GM12865 (cell line): ENCODE measurements at regions not wholly inside any gene's neighbourhood (a gene's known extent, or its start where the extent isn't known, plus 50 kb on each side); places are given as distances from the start of the nearest gene placed in this dataset.
"Not testable (repeated sequence)": the region's sequence is repeated elsewhere in the genome, so short reads cannot be mapped to it uniquely, and the experiment has no call there.

Source experiments
- DNase-seq: peaks from one replicate; pipeline ENCODE4 v3.0.0; 2010; ENCODE audit warnings: low read depth
- H3K4me3 ChIP-seq: 2 replicates; pipeline ENCODE4 v1.5.1; 2011; ENCODE audit warnings: mild to moderate bottlenecking, low read depth, low read length, control low read depth
- TF ChIP-seq, protein P1 (sequence below): IDR thresholded peaks from 2 replicates; pipeline ENCODE4 v1.5.1; 2011; ENCODE audit warnings: low read length, control low read depth, low read depth, inconsistent platforms; ENCODE audit not compliant: insufficient read depth; ENCODE audit errors: missing control alignments

DNA sequence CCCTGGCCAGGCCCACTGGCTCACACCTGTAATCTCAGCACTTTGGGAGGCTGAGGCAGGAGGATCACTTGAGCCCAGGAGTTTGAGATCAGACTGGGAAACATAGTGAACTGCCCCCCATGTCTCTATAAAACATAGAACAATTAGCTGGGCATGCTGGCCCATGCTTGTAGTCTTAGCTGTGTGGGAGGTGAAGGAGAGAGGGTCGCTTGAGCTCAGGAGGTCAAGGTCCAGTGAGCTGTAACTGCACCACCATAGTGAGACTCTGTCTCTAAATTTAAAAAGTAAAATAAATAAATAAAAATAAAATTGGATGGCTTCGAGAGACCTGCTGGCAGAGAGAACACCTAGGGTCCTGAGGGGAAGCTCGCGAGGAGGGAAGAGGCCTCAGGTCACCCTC, 69.9 kb upstream of the PARD3 start:
- TF ChIP-seq, protein P1, sequence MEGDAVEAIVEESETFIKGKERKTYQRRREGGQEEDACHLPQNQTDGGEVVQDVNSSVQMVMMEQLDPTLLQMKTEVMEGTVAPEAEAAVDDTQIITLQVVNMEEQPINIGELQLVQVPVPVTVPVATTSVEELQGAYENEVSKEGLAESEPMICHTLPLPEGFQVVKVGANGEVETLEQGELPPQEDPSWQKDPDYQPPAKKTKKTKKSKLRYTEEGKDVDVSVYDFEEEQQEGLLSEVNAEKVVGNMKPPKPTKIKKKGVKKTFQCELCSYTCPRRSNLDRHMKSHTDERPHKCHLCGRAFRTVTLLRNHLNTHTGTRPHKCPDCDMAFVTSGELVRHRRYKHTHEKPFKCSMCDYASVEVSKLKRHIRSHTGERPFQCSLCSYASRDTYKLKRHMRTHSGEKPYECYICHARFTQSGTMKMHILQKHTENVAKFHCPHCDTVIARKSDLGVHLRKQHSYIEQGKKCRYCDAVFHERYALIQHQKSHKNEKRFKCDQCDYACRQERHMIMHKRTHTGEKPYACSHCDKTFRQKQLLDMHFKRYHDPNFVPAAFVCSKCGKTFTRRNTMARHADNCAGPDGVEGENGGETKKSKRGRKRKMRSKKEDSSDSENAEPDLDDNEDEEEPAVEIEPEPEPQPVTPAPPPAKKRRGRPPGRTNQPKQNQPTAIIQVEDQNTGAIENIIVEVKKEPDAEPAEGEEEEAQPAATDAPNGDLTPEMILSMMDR = no peak
- H3K4me3 ChIP-seq = no peak overlapping the region

DNA sequence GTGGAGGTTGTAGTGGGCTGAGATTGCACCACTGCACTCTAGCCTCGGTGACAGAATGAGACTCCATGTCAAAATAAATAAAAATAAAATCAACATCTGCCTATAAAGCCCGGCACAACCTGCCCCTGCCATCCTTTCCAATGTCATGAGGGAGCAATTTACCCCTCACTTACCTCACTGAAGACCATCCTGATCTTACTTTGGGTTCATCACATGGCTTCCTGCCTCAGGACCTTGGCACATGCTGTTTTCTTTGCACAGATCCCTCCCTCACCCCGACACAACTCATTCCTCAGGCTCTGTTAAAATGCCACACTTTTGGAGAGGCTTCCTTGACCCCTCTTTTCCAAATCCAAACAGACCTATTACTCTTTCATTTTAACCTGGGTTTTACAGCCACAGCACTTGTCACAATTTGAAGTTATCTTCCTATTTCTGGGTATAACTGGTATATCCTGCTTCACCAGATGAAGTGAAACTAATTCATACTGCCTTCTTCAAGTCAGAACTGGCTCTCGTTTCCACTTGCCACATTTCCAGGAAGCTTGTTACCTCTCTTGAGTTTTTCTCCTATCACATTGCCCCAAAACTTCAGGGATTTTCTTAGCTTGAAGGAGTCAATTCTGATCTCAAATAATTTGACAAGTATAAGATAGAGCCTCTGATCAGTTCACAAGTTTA, 69.3 kb upstream of the PARD3 start:
- TF ChIP-seq, protein P1 = no peak
- DNase-seq = peak; percentile 12
- no peak overlapping the region for H3K4me3 ChIP-seq

More for the DNA sequence above, 69.9 kb upstream of the PARD3 start:
- no peak for DNase-seq

DNA sequence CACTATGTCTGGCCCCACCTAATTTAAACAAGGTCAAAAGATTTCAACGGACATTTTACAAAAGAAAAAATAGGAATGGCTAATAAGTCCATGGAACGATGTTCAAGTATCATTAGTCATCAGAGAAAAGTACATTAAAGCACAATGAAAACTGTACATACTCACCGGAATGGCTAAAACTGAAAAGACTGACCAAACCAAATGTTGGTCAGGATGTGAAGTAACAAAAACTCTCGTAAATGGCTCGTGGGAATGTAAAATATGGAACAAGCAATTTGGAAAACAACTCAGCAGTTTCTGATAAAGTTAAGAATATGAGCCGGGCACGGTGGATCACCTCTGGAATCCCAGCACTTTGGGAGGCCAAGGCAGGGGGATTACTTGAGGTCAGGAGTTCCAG, 65.7 kb upstream of the PARD3 start:
- H3K4me3 ChIP-seq = no peak overlapping the region
- TF ChIP-seq, protein P1 = no peak
- no peak for DNase-seq

DNA sequence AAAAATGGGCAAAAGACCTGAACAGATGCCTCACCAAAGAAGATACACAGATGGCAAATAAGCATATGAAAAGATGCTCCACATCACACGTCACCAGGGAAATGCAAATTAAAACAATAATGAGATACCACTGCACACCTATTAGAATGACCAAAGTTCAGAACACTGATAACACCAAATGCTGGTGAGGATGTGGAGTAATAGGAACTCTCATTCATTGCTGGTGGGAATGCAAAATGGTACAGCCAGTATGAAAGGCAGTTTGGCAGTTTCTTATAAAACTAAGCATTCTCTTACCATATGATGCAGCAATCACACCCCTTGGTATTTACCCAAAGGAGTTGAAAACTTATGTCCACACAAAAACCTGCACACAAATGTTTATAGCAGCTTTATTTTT, 63.6 kb upstream of the PARD3 start:
- DNase-seq, H3K4me3 ChIP-seq: not testable (repeated sequence)

DNA sequence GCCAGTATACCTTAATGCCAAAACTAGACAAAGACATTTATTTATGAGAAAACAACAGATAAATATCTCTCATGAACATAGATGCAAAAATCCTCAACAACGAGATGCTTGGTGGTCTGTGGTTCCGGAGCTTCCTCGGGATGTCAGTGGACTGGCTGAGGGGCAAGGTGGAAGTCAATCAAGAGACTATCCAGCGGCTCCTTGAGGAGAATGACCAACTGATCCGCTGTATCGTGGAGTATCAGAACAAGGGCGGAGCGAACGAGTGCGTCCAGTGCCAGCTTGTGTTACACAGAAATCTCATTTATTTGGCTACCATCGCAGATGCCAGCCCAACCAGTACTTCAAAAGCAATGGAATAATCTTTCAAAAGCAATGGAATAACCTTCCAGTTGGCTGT, 60.0 kb upstream of the PARD3 start:
- TF ChIP-seq, protein P1 = no peak
- no peak overlapping the region for H3K4me3 ChIP-seq
- no peak for DNase-seq

DNA sequence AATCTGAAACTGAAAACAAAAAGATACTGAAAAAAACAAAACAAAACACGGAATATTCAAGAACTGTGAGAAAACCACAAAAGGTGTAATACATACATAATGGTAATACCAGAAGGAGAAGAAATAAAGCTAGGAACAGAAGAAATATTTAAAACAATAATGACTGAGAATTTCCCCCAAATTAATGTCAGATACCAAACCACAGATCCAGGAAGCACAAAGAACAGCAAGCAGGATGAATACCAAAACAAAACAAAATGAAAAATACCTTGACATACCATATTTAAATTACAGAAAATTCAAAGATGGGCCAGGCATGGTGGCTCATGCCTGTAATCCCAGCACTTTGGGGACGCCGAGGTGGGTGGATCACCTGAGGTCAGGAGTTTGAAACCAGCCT, 57.7 kb upstream of the PARD3 start:
- no peak for DNase-seq
- H3K4me3 ChIP-seq = no peak overlapping the region
- TF ChIP-seq, protein P1 = no peak

DNA sequence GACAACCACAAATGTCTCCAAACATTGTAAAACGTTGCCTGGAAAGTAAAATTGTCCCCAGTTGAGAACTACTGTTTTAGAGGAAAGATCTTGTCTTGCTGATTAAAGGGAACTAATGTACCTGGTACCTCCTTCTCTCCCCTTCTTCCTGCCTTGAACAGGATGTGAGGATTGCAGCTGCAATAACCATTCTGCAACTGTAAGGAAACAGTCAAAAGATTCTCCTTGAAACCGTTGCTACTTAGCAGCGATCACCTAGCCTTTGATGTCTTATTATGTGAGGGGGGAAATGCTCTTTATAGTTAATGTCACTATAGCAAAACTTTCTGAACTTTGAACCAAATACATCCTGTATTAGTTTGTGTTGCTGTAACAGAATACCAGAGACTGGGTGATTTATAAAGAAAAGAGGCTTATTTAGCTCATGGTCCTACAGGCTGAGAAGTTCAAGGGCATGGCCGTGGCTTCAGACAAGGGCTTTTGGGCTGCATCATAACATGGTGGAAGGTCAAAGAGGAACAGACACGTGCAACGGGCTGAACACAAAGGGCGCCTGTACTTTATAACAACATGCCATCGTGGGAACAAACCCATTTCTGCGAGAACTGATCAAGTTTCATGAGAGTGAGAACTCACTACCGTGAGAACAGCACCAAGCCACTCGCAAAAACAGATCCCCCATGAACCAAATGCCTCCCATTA, 54.2 kb upstream of the PARD3 start:
- DNase-seq = peak; percentile 35
- no peak overlapping the region for H3K4me3 ChIP-seq
- TF ChIP-seq, protein P1 = no peak
